Esophagus squamous epithelium (tissue), 5 donors: ENCODE measurements at regions not wholly inside any gene's neighbourhood (a gene's known extent, or its start where the extent isn't known, plus 50 kb on each side); places are given as distances from the start of the nearest gene placed in this dataset.

Experiments
- DNase-seq: peaks from one replicate; lab custom pipeline; 2025; lab: John Stamatoyannopoulos, UW
- H3K27ac ChIP-seq, 4 donors: fragments of 200-600 bp; sonication (generic); one replicate each; pipeline ENCODE4 v1.5.1; 2016 to 2019; ENCODE audit warnings: mild to moderate bottlenecking in 1 of 4
- H3K27me3 ChIP-seq, 4 donors: fragments of 200-600 bp; sonication (generic); 1 replicate in 3 of 4; 2 replicates in 1 of 4; pipeline versions ENCODE4 v1.5.1 to v1.6.0; 2017 to 2021; ENCODE audit warnings: antibody characterized with exemption in 1 of 4
- H3K36me3 ChIP-seq, 3 donors: fragments of 200-600 bp; sonication (generic); one replicate each; pipeline ENCODE4 v1.5.1; 2016 to 2019
- H3K4me1 ChIP-seq, 3 donors: fragments of 200-600 bp; sonication (generic); one replicate each; pipeline ENCODE4 v1.5.1; 2017 to 2019
- H3K4me3 ChIP-seq, 4 donors: fragments of 200-600 bp; sonication (generic); 1 replicate in 3 of 4; 2 replicates in 1 of 4; pipeline ENCODE4 v1.5.1; 2016 to 2019; ENCODE audit warnings: mild to moderate bottlenecking in 2 of 4, moderate library complexity in 1 of 4
- H3K9me3 ChIP-seq, 3 donors: fragments of 200-600 bp; sonication (generic); one replicate each; pipeline ENCODE4 v1.5.1; 2016 to 2019
- CTCF ChIP-seq, 6 experiments: fragments of 450-650 bp in 4 of 6; fragments of 200-600 bp in 2 of 6; sonication (generic) in 2 of 6; IDR thresholded peaks; one replicate each; pipeline ENCODE4 v1.5.1; 2016 to 2019; ENCODE audit warnings: antibody characterized with exemption in 6 of 6, mild to moderate bottlenecking in 4 of 6, moderate library complexity in 4 of 6
- POLR2A ChIP-seq, 4 donors: fragments of 450-650 bp; IDR thresholded peaks; one replicate each; pipeline ENCODE4 v1.6.1; 2017; ENCODE audit warnings: antibody characterized with exemption in 4 of 4, mild to moderate bottlenecking in 4 of 4, moderate library complexity in 3 of 4
- WGBS, 2 donors: methylation state at CpG; one replicate each; pipeline ENCODE4 v1.1.5; 2018; 5-methylcytosine and 5-hydroxymethylcytosine counted together
- intact Hi-C: fragments of 100-400 bp; cut with DNase I; formaldehyde crosslinking; loops from one replicate; pipeline ENCODE4 v1.15.0; 2022
- donor health status: DM: yes; HTN: yes; CAD: no.

DNA sequence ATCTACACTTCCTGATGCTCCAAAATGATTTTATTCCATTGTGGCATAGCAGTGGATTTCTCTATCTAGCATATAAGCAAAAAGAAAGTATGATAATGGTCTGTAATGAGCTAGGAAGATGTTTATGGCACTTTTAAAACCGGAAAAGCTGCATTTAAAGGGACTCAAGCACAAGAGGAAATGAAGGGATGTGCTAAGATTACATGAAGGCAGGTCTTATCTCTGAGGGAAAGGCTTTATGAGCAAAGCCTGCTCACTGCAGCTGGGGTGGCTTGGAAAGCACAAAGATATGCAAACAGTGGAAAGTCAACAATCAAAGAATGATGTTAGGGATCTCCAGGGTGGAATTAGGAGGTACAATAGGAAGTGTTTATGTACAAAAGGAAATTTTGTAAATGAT is 138.2 kb downstream of the TENT5A start:
- TF ChIP-seq CTCF (IDR thresholded peaks at IDR 0.05) (no peak), POLR2A (IDR thresholded peaks at IDR 0.05) (no peak)
- Histone ChIP-seq H3K27ac (no peak overlapping the region), H3K36me3 (no peaks in the 10 kb centered on the region), H3K27me3 (no peaks in the 10 kb centered on the region), H3K4me1 (no peaks in the 10 kb centered on the region), H3K4me3 (no peak overlapping the region), H3K9me3 (no peaks in the 10 kb centered on the region)
- 13 to 18% methylated on average over 1 of the region's 1 CpG for WGBS, 2 donors
- intact Hi-C loops = no loop called here
- DNase-seq = no peak

- H3K27ac ChIP-seq = no peak overlapping the region
- no peaks in the 10 kb centered on the region for H3K36me3 ChIP-seq
- H3K4me3 ChIP-seq = no peak overlapping the region
- intact Hi-C loops = no loop called here
- no peaks in the 10 kb centered on the region for H3K4me1 ChIP-seq
- WGBS, 2 donors = 58 to 75% methylated on average over 1 of the region's 1 CpG
- TF ChIP-seq POLR2A (IDR thresholded peaks at IDR 0.05) (no peak), CTCF (IDR thresholded peaks at IDR 0.05) (no peak)
- DNase-seq = no peak
- no peaks in the 10 kb centered on the region for H3K9me3 ChIP-seq
- H3K27me3 ChIP-seq = no peaks in the 10 kb centered on the region
These were observed 138.9 kb downstream of the TENT5A start for GRCh38 chr6:81613606-81614005.

GRCh38 chr6:81612136-81612535 is 140.3 kb downstream of the TENT5A start:
- H3K27me3 ChIP-seq = no peaks in the 10 kb centered on the region

GRCh38 chr6:81609736-81610135 is 142.7 kb downstream of the TENT5A start:
- no peak for TF ChIP-seq POLR2A (IDR thresholded peaks at IDR 0.05)
- no peak for TF ChIP-seq CTCF (IDR thresholded peaks at IDR 0.05)
- intact Hi-C loops = no loop called here
- no peak overlapping the region for H3K4me3 ChIP-seq
- H3K36me3 ChIP-seq = no peaks in the 10 kb centered on the region
- no peak for DNase-seq
- H3K4me1 ChIP-seq = no peaks in the 10 kb centered on the region
- H3K9me3 ChIP-seq = no peaks in the 10 kb centered on the region
- no peaks in the 10 kb centered on the region for H3K27me3 ChIP-seq
- H3K27ac ChIP-seq = no peak overlapping the region

More at GRCh38 chr6:81612136-81612535, 140.3 kb downstream of the TENT5A start:
- no peak for DNase-seq
- Histone ChIP-seq H3K9me3 (no peaks in the 10 kb centered on the region), H3K4me1 (no peaks in the 10 kb centered on the region), H3K36me3 (no peaks in the 10 kb centered on the region), H3K27ac (no peak overlapping the region), H3K4me3 (no peak overlapping the region)
- WGBS, 2 donors = 85 to 92% methylated on average over 4 of the region's 4 CpGs
- TF ChIP-seq POLR2A (IDR thresholded peaks at IDR 0.05) (no peak), CTCF (IDR thresholded peaks at IDR 0.05) (no peak)
- intact Hi-C loops = no loop called here

GRCh38 chr6:81608776-81609175 is 143.7 kb downstream of the TENT5A start:
- WGBS, 2 donors = 70 to 89% methylated on average over 2 of the region's 2 CpGs
- no peak for DNase-seq
- no peaks in the 10 kb centered on the region for H3K4me1 ChIP-seq
- no peaks in the 10 kb centered on the region for H3K9me3 ChIP-seq
- H3K27ac ChIP-seq = no peak overlapping the region
- no peak for TF ChIP-seq CTCF (IDR thresholded peaks at IDR 0.05)
- TF ChIP-seq POLR2A (IDR thresholded peaks at IDR 0.05) = no peak
- H3K36me3 ChIP-seq = no peaks in the 10 kb centered on the region
- H3K4me3 ChIP-seq = no peak overlapping the region
- intact Hi-C loops = no loop called here
- H3K27me3 ChIP-seq = no peaks in the 10 kb centered on the region
